NCI-H2029 (cell line): ENCODE measurements at regions not wholly inside any gene's neighbourhood (a gene's known extent, or its start where the extent isn't known, plus 50 kb on each side); places are given as distances from the start of the nearest gene placed in this dataset.

Experiments
- DNase-seq: peaks from one replicate; lab custom pipeline; 2025; lab: John Stamatoyannopoulos, UW

DNA sequence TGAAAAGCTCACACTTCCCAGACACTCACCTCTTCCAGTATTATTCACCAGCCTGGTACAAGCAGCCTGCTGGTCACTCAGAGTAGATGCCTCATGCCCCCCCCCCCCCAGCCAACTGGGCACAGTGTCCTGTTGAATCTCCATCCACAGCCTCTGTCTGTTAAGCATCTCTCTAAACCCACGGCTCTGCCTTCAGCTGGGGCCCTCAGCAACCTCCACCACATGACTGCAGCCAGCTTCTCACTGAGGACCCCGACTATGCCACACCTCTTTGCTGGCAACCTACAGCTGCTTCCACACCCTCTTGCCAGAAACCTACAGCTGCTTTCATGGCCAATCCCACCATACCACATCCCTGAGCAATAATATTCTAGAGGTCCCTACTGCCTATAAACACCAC is 113.1 kb downstream of the RHOU start:
- no peak for DNase-seq

DNA sequence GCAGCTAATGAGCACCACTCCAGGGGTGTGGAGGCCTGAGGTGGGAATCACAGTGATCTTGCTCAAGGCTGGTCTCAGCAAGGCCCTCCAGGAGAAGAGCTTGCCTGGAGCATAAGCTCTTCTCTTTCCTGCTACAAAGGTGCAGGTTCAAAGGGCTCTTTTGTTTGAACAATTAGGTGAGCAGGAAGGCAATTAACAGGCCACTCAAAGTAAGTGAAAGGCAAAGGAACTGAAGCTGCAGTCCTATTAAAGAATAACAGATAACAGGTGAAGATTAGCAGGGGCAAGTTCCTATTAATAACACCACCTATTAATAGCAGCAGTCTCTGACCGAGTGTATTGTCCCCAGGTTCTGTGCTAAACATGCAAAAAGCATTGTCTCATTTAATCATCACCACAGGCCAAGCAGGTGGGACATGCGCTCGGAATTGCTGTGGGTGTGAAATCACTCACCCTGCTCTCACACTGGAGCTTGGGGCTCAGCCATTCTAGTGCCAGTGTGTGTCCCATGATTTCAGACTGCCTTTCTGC is 113.8 kb downstream of the RHOU start:
- no peak for DNase-seq

DNA sequence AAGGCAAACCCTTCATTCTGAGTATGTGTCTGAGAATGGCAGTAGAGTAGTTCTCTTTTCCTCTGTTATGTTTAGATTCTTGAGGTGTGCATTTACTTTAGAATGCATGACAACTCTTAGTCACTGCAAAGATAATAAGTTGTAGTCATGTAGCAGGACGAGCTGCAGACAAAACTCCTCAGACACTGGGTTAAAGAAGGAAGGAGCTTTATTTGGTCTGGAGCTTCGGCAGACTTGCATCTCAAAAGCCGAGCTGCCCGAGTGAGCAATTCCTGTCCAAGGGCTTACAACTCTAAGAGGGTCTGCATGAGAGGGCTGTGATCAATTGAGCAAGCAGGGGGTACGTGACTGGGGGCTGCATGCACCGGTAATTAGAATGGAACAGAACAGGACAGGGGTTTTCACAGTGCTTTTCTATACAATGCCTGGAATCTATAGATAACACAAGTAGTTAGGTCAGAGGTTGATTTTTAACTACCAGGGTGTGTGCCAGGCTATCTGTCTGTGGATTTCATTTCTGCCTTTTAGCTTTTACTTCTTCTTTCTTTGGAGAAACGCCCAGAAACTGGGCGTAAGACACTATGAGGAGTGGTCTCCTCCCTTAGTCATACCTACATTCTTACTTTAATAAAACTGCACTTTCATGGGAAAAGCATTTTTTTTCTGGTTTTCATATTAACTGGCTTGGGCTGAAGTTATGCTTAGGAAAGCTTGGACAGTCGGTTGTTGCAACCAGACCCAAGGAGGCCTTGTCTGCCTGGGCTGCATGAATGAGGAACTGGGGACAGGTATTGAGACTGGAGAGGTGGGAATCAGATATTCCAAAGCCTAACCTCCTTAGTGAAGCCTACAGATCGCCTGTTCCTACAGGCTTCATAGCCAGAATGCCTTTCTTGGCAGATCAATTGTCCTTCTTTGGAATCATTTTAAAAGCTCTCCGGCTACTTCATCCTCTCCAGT is 115.1 kb downstream of the RHOU start:
- DNase-seq = no peak

DNA sequence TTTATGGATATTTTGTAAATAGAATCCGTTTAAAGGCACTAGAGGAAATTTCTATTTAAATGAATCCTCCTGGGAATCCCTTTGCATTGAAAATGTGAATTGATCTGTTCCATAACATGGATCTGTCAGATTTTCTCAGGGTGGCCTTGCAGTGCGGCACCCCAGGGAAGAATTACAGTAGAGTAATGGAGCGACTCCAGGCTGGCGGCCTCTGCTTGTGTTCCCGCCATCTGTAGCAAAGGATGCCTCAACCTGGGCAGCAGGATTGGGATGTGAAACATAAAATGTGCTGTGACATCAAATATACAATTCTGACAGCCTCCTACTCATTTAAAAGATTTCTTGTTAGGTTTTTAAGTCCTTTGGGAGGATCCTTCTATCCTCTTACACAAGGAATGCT is 115.9 kb downstream of the RHOU start:
- DNase-seq = no peak

DNA sequence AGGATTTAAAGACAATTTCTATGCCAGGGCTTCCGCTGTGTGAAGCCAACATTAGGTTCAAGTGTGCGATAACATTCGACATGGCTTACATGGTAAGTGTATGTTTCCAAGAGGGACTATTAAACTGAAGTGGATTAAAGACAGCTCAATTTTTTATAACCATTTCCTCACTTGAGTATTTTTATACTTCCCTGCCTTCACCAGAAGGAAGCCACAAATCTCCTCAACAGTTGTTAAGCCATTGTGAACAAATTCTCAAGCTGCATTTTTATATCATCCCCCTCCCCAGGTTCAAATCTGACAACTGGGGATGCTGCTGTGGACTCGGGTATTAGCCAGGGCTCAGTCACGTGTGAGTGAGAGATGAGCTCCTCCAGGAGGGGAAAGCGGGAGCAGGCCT is 116.3 kb downstream of the RHOU start:
- no peak for DNase-seq

DNA sequence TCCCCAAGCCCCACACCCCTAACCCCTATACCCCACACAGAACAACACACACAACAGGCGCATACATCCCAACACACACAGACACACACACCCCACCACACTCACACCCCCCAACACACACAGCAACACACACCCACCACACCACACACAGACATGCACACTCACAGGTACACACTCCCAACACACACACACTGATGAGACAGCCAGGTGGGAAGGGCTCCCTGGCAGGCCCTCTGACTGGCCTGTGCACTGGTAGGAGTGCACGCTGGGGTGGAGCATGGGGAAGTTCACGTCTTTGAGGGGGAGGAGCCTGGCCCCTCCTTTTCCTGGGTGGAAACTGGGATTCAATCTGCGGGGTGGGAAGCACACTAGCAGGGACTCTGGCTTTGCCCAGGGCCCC is 116.7 kb downstream of the RHOU start:
- DNase-seq = no peak

DNA sequence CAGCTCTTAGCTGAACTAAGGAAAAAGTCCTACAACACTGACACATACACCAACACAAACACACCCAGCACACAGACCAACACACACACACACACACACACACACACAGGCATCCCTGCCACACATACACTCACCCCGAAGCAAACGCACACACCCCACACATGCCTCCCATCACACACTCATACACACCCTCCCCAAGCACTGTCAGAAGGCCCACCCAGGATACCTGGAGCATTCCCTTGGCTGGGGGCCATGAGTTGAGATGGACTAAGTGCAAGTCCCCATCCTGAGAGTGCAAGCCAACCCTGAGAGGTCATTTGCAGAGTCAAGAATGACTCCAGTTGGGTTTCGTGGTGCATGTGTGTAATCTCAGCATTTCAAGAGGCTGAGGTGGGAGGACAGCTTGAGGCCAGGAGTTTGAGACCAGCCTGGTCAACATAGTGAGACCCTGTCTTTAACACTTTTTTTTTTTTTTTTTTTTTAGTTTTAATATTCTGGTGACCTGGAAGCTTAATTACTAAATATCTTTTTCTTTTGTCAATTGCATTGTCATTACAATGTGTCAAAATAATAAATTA is 117.3 kb downstream of the RHOU start:
- DNase-seq = no peak

DNA sequence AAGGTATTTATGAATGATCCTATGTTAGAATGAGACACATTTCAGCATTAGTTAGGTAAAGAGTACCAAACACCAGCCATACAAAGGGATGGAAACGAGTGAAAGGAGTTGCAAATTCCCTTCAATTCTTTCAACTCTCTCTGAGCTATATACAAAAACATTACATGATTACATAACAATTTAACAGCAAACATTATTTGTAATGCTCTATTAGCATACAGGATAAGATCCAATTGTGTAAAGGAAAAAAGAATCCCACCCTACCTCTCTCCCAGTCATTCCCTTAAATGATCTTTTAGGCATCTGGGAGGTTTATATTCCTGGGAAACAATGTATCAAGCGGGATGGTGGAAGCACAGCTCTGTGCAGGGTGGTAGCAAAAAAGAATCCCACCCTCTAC is 117.9 kb downstream of the RHOU start:
- DNase-seq = no peak

DNA sequence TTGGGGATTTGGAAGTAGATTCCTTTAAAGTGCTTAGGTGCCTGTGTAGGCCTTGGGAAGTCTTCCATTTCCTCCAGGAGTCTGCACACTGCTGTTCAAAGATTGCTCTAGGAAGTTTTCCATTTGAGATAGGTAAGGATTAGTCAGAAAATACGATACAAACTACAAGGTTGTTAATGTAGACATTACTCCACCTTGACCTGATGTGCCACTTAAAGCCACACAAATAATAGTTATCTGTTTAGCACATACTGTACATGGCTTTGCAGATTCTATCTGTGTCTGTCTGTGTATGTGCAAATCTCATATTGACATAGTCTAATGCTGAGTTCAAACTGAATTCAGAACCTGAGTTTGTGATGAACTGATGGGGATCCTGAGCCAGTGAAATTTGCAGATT is 118.4 kb downstream of the RHOU start:
- no peak for DNase-seq

DNA sequence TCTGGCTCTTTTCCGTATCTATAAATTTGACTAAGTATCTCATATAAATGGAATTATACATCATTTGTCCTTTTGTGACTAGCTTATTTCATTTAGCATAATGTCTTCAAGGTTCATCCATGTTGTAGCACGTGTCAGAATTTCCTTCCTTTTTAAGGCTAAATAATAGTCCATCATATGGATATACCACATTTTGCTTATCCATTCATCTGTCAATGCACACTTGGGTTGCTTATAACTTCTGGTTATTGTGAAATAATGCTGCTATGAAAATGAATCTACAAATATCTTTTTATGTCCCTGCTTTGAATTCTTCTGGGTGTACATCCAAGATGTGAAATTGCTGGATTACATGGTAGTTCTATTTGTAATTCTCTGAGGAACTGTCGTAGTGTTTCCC is 119.6 kb downstream of the RHOU start:
- DNase-seq = no peak

DNA sequence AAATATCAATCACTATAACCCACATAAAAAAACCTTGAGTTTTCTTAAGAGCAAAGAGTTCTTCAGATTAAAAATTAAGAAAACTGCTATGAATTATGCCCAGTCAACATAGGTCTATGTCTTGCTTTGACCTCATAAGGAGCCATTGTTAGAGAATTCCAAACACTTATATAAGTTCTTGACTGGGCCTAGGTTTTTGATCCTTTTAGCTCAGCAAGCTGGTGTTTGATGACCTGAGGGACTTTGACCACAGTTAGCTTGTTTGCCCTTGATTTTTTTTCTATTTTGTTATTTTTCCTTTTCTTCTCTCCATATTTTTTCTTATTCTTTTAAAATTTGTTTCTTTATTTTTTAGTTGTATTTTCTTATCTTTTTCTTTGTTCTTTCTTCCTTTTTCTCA is 122.3 kb downstream of the RHOU start:
- DNase-seq = no peak

DNA sequence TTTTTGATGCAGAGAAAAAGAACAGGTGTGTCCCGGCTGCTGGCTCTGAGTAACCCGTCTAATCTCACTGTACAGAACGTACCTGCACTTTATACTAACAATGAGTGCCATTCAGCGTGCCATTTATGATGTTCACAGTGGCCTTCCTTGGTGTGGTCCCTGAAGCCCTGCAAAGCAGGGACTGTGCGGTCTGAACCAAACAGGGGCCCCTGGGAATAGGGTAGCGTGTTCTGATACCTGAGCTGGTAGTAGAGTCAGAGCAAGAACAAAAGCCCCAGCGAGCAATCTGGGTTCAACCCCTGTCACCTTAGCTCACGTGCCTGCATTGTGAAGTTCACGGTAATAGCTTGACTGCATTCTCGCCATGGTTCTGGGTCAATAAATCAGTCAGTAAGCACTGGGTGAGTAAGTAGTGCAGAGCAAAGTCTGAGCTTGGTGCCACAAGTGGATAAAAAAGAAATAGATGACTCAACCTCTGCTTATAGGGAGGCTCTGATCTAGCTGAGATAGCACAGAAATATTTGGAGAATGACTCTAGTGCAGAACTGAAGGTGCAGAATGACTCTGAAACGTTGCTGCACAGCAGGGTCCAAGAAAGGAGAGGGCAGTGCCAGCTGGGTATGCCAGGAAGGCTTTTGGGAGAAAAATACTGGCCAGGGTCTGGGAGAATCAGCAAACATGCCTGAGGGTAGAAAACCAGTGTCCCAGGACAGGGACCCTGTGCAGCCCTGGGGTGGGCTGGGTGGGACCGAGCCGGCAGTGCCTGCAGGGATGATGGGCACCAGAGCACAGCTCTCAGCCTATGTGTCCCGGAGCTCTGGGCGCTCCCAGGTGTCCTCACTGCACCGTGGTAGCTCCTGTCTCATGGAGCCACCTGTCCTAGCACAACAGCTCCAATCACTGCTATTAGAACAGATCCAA is 125.9 kb downstream of the RHOU start:
- no peak for DNase-seq

DNA sequence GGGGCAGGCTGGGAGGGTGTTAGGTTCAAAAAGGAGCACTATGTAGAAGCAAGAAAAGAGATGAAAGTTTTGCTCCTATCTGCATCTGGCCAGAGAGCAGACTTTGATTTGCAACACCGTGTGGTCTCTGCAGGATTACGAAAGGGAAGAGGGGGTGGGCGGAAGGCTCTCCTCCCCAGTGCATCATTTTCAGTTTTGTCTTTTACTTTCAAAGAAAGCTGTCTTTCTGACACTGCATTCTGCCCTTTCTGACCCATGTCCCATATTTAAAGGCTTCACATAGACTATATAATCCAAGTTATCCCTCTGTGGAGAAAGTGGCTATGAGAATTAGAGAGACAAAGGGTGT is 126.5 kb downstream of the RHOU start:
- DNase-seq = no peak

DNA sequence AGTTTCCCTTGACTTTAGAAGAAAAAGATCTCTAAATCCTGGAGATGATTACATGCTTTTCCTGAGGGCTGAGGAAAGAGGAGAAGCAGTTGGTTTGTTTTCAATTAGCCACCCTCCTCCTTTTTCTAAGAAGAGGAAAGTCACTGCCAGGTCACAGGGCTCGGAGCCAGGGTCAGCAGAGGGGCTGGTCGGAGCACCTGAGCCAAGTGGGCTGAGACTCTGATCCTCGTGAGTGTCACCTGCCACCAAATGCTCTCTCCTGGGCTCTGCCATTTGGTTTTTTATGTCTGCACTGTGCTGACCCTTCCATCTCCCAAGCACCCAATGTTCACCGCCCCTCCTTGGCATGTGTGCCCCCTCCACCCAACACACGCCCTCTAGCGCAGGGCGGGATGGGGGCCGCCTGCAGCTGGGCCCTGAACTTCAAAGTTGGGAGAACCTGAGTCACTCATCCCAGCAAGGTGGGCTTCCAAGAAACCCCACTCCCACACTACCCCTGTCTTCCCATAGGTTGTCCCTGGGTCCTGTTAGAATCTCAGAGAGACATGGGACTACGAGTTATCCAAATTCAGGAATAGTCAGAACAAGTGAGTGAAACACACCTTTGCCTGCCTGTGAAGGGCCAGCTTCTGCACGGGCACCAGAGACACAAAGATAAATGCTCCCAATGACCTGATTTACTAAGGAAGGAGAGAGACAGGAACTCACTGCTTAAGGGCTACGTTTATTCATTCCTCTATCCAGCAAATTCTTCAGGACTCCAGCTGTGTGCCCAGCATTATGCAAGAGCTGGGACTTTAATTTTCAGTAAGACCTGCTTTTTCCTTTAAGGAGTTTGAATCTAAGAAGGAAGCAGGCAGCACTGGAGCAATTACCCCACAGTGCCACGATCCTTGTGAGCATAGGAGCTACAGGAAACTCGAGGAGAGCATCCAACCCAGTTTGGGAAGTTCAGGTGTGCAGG is 127.5 kb downstream of the RHOU start:
- no peak for DNase-seq

DNA sequence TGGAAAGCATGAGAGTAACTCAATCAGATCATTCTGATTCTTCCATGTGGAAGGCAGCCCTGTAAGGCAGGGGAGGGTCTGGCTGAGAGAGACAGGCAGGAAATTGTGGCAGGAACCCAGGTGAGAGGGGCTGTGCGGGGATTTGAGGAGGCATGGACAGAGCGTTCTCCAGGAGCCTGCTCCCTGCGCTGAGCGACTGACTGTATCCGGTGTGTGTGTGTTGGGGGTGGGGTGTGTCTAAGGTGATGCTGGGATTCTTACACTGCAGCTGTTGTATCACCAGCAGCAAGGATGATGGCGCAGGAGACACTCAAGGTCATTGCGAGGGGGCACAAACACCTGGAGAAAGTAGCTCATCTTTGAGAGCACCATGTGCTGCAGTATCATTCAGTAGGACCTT is 128.5 kb downstream of the RHOU start:
- DNase-seq = no peak

DNA sequence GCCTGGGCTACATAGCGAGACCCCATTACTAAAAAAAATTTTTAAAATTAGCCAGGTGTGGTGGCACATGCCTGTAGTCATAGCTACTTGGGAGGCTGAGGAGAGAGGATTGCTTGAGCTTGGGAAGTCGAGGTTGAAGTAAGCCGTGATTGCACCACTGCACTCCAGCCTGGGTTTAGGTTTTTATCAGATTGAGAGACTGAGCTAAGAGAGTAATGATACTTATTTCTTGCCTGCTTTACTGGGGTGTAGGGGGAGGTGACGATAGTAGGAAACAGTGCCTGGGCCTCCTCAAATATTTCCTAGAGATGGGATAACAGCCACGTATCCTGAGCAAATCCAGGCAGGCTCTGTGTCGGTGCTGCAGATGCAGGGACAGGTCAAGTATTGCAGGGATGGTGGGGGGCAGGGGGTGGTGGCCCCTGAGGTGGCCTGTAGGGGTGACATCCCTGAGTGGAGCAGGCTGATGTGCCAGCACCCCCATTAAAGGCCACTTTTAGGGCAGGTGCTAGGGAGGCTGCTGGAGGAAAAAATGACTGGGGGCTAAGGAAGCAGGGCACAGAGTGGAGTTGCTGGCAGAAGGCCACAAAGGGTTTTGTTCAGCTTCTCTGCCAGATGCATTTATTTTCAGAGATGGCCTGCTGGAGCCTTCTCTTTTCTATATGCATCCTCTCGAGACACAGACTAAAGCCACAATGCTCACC is 130.5 kb downstream of the RHOU start:
- no peak for DNase-seq

DNA sequence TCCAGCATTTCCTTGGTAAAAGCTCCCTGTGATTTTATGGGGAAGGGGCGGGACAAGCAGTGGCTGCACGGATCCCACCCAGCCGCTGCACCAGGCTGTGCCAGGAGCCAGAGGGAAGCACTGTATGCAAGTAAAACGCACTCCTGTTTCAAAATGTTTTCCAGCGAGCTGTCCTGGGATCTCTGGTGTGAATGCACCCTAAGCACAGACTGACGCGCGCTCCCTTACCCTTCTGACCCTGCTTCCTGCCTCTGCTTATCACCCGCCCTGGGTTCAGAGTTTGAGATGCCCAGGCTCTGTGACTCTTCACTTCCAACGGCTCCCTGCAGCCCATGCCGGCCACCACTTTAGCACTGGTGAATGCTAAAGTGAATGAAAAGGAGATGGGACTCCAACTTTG is 131.2 kb downstream of the RHOU start:
- DNase-seq = no peak

DNA sequence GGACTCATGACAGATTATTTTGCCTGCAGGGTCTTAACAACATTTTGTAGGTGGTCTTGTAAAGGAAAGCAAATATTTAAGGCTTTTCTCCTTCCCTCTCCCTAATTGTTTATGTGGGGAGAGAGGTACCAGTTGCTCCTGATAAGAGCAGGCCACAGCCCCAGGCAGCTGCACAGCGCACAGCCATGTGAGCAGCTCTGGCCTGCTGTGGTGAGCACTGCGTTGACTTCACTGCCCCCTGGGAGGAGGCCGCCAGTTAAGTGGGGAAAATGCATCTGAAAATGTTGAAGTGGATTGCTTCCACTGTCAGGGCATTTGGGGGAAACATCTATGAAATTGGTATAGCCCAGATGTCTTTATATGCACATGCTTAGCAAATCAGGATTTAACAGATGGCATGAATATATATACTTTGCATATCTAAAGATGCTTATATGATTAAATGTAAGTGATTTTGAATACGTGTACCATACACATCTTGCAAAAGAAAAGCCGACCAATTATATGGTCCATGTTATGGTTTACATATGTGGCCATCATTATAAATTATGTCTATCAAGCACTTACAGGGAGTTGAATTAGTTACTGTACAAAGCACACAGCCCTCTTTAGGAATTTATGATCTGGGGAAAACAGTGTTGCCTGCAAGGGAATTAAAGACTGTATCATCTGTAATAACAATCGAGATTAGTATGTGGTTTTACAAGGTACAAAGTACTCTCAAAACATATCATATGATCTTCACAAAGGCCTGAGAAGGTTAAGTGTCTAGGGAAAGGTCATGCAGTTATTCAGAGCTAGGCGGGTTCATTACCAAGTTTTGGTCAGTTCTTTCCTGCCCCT is 132.1 kb downstream of the RHOU start:
- no peak for DNase-seq

DNA sequence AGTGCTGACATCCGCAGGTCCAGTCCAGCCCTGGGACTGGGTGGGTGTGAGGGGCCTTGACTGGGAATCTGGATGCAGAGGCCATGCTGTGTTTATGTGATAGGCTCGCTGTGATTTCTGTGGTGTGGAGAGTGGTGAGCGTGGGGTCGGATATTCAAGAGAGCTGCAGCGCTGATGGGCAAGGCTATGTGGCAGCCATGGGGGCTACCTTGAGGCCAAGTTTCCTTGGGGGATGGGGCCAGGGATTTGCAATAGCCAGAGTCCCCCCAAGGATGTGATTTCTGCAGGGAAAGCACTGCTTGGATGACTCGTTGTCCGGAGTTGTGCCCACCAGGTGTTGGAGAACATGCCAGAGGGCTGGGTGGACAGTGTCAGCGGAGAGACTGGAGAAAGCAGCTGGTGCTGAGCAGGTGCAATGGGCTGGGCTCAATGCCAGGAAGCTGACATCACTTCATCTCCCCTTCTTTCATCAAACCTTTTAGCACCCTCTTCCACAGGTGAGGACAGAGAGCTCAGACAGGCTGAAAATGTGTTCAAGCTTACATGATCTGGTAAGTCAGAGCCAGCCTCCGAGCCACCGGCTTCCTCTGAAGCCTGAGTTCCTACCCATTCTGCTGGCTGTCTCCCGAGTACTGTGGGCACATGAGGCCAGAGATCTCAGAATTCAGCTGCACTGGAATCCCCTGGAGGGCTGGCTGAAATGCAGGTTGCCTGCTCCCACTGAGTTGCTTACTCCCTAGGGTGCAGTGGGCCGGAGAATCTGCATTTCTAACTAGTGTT is 132.9 kb downstream of the RHOU start:
- DNase-seq = peak; percentile 82
